AG09319 (cell line): ENCODE measurements at regions not wholly inside any gene's neighbourhood (a gene's known extent, or its start where the extent isn't known, plus 50 kb on each side); places are given as distances from the start of the nearest gene placed in this dataset.
A peak's percentile ranks its signal among the peaks of the same experiment; 100 is the strongest.

Experiments
- DNase-seq: peaks from one replicate; pipeline ENCODE4 v3.0.0-alpha.2; 2010; ENCODE audit warnings: low read depth; ENCODE audit errors: extremely low read depth
- CTCF ChIP-seq: IDR thresholded peaks from 2 replicates; pipeline ENCODE4 v1.5.1; 2011; ENCODE audit warnings: low read depth, mild to moderate bottlenecking, inconsistent platforms, low read length, moderate library complexity

- TF ChIP-seq CTCF: no peak
- DNase-seq: no peak
Measured at GRCh38 chr14:65259000-65259399, 153.5 kb upstream of the FUT8 start.

- peak; percentile 65 for DNase-seq
Measured at GRCh38 chr14:65260786-65261185, 151.7 kb upstream of the FUT8 start.

GRCh38 chr14:65261425-65261920, 151.1 kb upstream of the FUT8 start:
- TF ChIP-seq CTCF: no peak
- DNase-seq: no peak

More at GRCh38 chr14:65260786-65261185, 151.7 kb upstream of the FUT8 start:
- no peak for TF ChIP-seq CTCF

- DNase-seq: no peak
- TF ChIP-seq CTCF: no peak
Measured at GRCh38 chr14:65261946-65262345, 150.6 kb upstream of the FUT8 start.

- no peak for DNase-seq
- TF ChIP-seq CTCF: no peak
Measured at GRCh38 chr14:65263177-65263788, 149.2 kb upstream of the FUT8 start.

GRCh38 chr14:65267856-65268255, 144.7 kb upstream of the FUT8 start:
- no peak for DNase-seq
- no peak for TF ChIP-seq CTCF

GRCh38 chr14:65268594-65268993, 143.9 kb upstream of the FUT8 start:
- no peak for TF ChIP-seq CTCF
- DNase-seq: no peak
